Mesothelial cell of epicardium (in vitro differentiated cells): ENCODE measurements at regions not wholly inside any gene's neighbourhood (a gene's known extent, or its start where the extent isn't known, plus 50 kb on each side); places are given as distances from the start of the nearest gene placed in this dataset.

ENCODE experiments used
- DNase-seq, 2 experiments: peaks; one replicate each; pipeline ENCODE4 v3.0.0; 2021; ENCODE audit warnings: low spot score in 2 of 2; ENCODE audit not compliant: unreplicated experiment in 2 of 2
- H3K27ac Mint-ChIP-seq: 2 replicates; pipeline ENCODE4 v1.8.0; 2021; ENCODE audit warnings: mixed read lengths
- H3K27me3 Mint-ChIP-seq: 2 replicates; pipeline ENCODE4 v1.8.0; 2021; ENCODE audit warnings: low read depth, mixed read lengths
- H3K36me3 Mint-ChIP-seq: 2 replicates; pipeline ENCODE4 v1.8.0; 2021; ENCODE audit warnings: mixed read lengths
- H3K4me1 Mint-ChIP-seq: 2 replicates; pipeline ENCODE4 v1.8.0; 2021; ENCODE audit warnings: mixed read lengths
- H3K4me3 Mint-ChIP-seq: 2 replicates; pipeline ENCODE4 v1.8.0; 2021; ENCODE audit warnings: mild to moderate bottlenecking, moderate library complexity, mixed read lengths
- H3K9me3 Mint-ChIP-seq: 2 replicates; pipeline ENCODE4 v1.8.0; 2021; ENCODE audit warnings: mixed read lengths
- TF ChIP-seq, protein P1 (sequence below): fragments of 200-600 bp; sonication (generic); IDR thresholded peaks from one replicate; pipeline ENCODE4 v1.5.0; 2021; ENCODE audit warnings: antibody characterized with exemption; ENCODE audit not compliant: unreplicated experiment

DNA sequence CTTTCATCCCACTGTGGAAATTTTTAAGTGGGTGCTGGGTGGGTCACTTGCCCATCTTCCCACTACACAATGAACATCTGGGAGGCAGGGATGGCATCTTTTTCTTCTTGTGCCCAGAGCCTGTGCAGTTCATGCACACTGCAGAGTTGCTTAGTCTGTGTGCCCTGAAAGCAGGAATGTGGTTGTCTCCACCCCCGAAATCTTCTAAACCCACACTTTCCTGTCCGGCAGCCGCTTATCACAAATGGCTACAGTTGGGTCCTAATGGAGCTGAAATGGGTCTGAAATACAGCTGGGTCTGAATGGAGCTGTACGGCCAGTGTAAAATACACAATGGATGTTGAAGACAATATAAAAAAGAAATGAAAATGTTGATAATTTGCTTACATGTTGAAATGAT lies 112.1 kb upstream of the PMEPA1 start:
- no peak for DNase-seq
- TF ChIP-seq, protein P1, sequence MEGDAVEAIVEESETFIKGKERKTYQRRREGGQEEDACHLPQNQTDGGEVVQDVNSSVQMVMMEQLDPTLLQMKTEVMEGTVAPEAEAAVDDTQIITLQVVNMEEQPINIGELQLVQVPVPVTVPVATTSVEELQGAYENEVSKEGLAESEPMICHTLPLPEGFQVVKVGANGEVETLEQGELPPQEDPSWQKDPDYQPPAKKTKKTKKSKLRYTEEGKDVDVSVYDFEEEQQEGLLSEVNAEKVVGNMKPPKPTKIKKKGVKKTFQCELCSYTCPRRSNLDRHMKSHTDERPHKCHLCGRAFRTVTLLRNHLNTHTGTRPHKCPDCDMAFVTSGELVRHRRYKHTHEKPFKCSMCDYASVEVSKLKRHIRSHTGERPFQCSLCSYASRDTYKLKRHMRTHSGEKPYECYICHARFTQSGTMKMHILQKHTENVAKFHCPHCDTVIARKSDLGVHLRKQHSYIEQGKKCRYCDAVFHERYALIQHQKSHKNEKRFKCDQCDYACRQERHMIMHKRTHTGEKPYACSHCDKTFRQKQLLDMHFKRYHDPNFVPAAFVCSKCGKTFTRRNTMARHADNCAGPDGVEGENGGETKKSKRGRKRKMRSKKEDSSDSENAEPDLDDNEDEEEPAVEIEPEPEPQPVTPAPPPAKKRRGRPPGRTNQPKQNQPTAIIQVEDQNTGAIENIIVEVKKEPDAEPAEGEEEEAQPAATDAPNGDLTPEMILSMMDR = no peak
- no peaks in the 10 kb centered on the region for H3K36me3 Mint-ChIP-seq
- H3K4me3 Mint-ChIP-seq = no peak overlapping the region
- H3K27me3 Mint-ChIP-seq = peaks cover 16% of the 10 kb centered on the region
- H3K4me1 Mint-ChIP-seq = peaks cover 18% of the 10 kb centered on the region
- no peaks in the 10 kb centered on the region for H3K9me3 Mint-ChIP-seq
- H3K27ac Mint-ChIP-seq = no peak overlapping the region

DNA sequence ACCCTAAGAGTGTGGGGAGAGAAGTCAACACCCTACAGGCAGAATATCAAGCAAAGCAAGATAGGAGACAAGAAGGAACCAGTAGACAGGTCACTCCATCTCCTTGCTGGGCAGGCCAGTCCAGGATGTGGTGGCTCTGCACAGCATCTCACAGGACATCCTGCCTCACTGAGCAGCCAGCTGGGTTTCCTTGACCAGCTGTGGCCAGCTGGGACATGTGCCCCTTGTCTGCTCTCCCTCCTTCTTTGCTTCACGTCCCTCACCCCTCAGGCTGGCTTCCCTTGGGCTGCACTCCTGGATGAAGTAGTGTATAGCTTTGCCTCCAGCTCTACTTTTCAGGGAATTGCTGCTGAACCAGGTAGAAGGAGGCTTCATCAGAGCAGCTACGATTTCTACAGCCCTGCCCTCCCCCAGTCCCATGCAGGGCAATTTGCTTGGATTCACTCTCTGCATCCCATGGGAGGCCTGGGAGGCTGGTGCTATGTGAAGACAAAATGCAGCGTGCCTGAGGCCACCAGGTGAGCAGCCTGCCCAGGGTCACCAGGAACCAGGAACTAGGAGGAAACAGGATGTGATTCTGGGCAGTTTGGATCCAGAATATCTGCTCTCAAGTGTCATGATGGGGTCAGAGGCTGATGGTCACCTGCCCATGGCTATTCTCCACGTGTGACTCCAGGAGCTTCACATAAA lies 110.0 kb upstream of the PMEPA1 start:
- H3K4me3 Mint-ChIP-seq = no peak overlapping the region
- H3K27me3 Mint-ChIP-seq = peaks cover 16% of the 10 kb centered on the region
- TF ChIP-seq, protein P1 = no peak
- peaks cover 6% of the 10 kb centered on the region for H3K4me1 Mint-ChIP-seq
- H3K36me3 Mint-ChIP-seq = no peaks in the 10 kb centered on the region
- no peak overlapping the region for H3K27ac Mint-ChIP-seq
- no peak for DNase-seq
- no peaks in the 10 kb centered on the region for H3K9me3 Mint-ChIP-seq

DNA sequence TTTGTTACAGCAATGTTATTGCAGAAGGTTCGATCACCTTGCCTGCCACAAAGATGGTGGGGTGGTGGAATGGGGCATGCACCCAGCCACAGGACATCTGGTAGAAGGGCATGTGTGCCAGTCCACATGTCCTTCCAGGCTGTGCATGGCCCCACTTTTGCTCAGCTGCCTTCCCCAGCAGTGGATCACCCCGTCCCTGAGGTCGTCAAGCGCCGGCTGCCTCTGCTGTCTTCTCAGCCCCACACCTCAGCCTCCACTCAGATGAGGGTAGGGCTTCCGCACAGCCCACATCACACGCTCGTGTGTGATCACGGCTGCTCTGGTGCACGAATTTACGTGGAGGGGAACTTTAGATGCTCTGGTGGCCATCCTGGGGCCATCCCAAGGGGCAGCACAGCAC lies 109.5 kb upstream of the PMEPA1 start:
- H3K4me3 Mint-ChIP-seq = no peak overlapping the region
- H3K27me3 Mint-ChIP-seq = peaks cover 16% of the 10 kb centered on the region
- H3K36me3 Mint-ChIP-seq = no peaks in the 10 kb centered on the region
- peaks cover 6% of the 10 kb centered on the region for H3K4me1 Mint-ChIP-seq
- H3K27ac Mint-ChIP-seq = no peak overlapping the region
- TF ChIP-seq, protein P1 = no peak
- no peak for DNase-seq
- no peaks in the 10 kb centered on the region for H3K9me3 Mint-ChIP-seq

DNA sequence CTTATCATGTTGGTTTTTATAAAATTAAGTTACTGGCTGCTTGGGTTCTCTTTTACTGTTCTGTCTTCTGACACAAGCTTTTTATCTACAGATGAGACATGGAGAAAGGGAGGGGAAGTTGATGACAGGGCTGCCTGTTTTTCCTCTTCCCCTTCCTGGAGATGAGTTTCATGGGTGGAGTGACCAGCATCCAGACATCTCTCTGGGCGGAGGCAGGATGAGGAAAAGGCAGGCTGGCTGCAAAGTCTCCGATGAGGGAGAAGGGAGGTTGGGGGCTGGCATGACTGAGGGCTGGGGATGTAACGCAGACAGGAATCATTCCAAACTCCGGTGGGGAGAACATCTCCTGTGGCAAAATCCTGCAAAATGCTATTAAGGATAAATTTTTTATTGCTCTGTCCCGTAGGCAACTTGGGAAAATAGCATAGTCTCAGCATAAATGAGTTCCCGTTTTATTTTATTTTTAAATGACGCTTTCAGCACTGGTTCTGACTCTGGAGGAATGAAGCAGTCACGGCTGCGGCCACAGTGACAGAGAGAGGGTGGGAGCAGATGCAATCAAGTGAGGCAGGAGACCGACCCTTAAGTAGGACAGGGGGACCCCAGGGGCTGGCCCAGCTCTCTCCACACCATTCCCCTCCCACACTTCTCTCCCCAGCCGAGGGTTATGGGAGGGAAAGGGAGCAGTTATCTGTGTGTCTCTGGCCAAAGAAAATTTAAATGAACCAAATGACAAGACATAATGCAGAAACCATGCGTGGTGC lies 108.8 kb upstream of the PMEPA1 start:
- peaks cover 16% of the 10 kb centered on the region for H3K27me3 Mint-ChIP-seq

DNA sequence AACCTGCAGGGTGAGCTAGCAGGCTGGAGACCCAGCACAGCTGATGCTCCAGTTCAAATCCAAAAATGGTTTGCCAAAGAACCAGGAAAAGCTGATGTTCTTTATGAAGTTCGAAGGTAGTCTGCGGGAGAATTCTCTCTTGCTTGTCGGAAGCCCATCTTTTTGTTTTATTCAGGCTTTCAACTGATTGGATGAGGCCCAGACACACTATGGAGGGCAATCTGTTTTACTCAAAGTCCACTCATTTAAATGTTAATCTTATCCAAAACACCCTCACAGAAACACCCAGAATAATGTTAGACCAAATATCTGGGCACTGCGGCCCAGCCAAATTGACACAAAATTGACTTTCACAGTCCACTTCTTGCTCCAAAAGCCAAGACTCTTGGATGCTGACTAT lies 105.6 kb upstream of the PMEPA1 start:
- Mint-ChIP-seq H3K9me3 (no peaks in the 10 kb centered on the region), H3K4me1 (peaks cover 19% of the 10 kb centered on the region), H3K27ac (no peak overlapping the region), H3K36me3 (no peaks in the 10 kb centered on the region), H3K4me3 (no peak overlapping the region), H3K27me3 (peaks cover 12% of the 10 kb centered on the region)
- TF ChIP-seq, protein P1 = no peak
- no peak for DNase-seq

More for the DNA sequence above, 108.8 kb upstream of the PMEPA1 start:
- Mint-ChIP-seq H3K4me3 (no peak overlapping the region), H3K36me3 (no peaks in the 10 kb centered on the region), H3K9me3 (no peaks in the 10 kb centered on the region), H3K27ac (peak overlapping the region; percentile 14), H3K4me1 (peaks cover 6% of the 10 kb centered on the region)
- TF ChIP-seq, protein P1 = no peak
- no peak for DNase-seq
